Stomach (tissue), 8 donors: ENCODE measurements at regions not wholly inside any gene's neighbourhood (a gene's known extent, or its start where the extent isn't known, plus 50 kb on each side); places are given as distances from the start of the nearest gene placed in this dataset.

ENCODE experiments used
- DNase-seq, 2 donors: peaks; one replicate each; pipeline versions ENCODE4 v3.0.0 to v3.0.0-alpha.2; 2013 to 2019
- H3K27ac ChIP-seq, 5 donors: fragments of 200-600 bp in 4 of 5; sonication (generic) in 4 of 5; one replicate each; pipeline ENCODE4 v1.5.1; 2013 to 2019; ENCODE audit warnings: mild to moderate bottlenecking in 1 of 5, moderate library complexity in 1 of 5
- H3K27me3 ChIP-seq, 3 donors: fragments of 200-600 bp; sonication (generic); one replicate each; pipeline ENCODE4 v1.5.1; 2017 to 2019; ENCODE audit warnings: mixed run types in 1 of 3
- H3K36me3 ChIP-seq, 4 donors: fragments of 200-600 bp; sonication (generic); 1 replicate in 3 of 4; 2 replicates in 1 of 4; pipeline ENCODE4 v1.5.1; 2016 to 2019
- H3K4me1 ChIP-seq, 4 donors: fragments of 200-600 bp; sonication (generic); one replicate each; pipeline ENCODE4 v1.5.1; 2016 to 2019
- H3K4me3 ChIP-seq, 4 donors: fragments of 200-600 bp; sonication (generic) in 3 of 4; one replicate each; pipeline ENCODE4 v1.5.1; 2016 to 2019; ENCODE audit warnings: mild to moderate bottlenecking in 1 of 4
- H3K9me3 ChIP-seq, 4 donors: fragments of 200-600 bp; sonication (generic); one replicate each; pipeline ENCODE4 v1.5.1; 2016 to 2019
- EP300 ChIP-seq: sonication (generic); formaldehyde crosslinking; IDR thresholded peaks from one replicate; pipeline ENCODE4 v1.6.1; 2017; ENCODE audit warnings: antibody characterized with exemption
- POLR2A ChIP-seq, 4 donors: fragments of 450-650 bp; IDR thresholded peaks; one replicate each; pipeline ENCODE4 v1.6.1; 2016; ENCODE audit warnings: antibody characterized with exemption in 4 of 4, control low read depth in 2 of 4, mild to moderate bottlenecking in 1 of 4, moderate library complexity in 1 of 4
- POLR2AphosphoS5 ChIP-seq, 3 donors: sonication (generic); formaldehyde crosslinking; IDR thresholded peaks; one replicate each; pipeline ENCODE4 v1.6.1; 2016; ENCODE audit warnings: antibody characterized with exemption in 3 of 3
- WGBS, 5 donors: extraction: QIAGEN DNeasy Blood & Tissue Kit in 3 of 5; methylation state at CpG; one replicate each; pipeline versions ENCODE4 v1.1.5 to v1.1.7; 2013 to 2018; 5-methylcytosine and 5-hydroxymethylcytosine counted together
- intact Hi-C: fragments of 100-400 bp; cut with DNase I; formaldehyde crosslinking; loops from one replicate; pipeline ENCODE4 v1.15.1; 2023; ENCODE audit warnings: low total_unique reads
- TF ChIP-seq, protein P1 (sequence below), 7 experiments: fragments of 450-650 bp in 4 of 7; fragments of 200-600 bp in 3 of 7; sonication (generic) in 3 of 7; IDR thresholded peaks; one replicate each; pipeline ENCODE4 v1.5.1; 2016 to 2019; ENCODE audit warnings: antibody characterized with exemption in 7 of 7, control low read depth in 2 of 7, mild to moderate bottlenecking in 1 of 7
- donor health status: healthy with polysubstance abuse.
- donor health status: Bipolar disorder and iron deficiency.
- donor health status: healthy.

DNA sequence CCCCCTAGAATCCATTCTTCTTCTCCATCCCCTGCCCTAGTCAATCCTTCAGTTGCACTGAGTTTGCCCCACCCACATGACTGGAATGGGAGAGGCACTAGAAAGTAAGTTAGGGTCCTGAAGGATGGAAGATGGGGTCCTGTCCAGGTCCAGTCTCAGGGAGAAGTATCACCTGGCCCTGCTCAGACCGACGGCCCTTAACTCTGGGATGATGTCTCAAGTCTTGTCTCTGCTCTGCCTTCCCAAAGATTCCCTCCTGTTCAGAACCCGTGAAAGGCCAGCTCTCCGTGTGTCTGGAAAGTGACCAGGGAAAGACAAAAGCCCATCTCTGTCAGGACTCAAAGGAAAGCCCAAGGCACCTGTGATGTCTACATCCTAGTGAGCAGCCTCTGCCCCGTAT lies 88.8 kb downstream of the OAT start:
- no peak overlapping the region for H3K27ac ChIP-seq
- no peak overlapping the region for H3K4me3 ChIP-seq
- no peak for TF ChIP-seq POLR2AphosphoS5 (IDR thresholded peaks at IDR 0.05)
- no peak for TF ChIP-seq POLR2A (IDR thresholded peaks at IDR 0.05)
- no peak for TF ChIP-seq EP300
- TF ChIP-seq, protein P1, sequence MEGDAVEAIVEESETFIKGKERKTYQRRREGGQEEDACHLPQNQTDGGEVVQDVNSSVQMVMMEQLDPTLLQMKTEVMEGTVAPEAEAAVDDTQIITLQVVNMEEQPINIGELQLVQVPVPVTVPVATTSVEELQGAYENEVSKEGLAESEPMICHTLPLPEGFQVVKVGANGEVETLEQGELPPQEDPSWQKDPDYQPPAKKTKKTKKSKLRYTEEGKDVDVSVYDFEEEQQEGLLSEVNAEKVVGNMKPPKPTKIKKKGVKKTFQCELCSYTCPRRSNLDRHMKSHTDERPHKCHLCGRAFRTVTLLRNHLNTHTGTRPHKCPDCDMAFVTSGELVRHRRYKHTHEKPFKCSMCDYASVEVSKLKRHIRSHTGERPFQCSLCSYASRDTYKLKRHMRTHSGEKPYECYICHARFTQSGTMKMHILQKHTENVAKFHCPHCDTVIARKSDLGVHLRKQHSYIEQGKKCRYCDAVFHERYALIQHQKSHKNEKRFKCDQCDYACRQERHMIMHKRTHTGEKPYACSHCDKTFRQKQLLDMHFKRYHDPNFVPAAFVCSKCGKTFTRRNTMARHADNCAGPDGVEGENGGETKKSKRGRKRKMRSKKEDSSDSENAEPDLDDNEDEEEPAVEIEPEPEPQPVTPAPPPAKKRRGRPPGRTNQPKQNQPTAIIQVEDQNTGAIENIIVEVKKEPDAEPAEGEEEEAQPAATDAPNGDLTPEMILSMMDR (IDR thresholded peaks at IDR 0.05), result no peak
- no peaks in the 10 kb centered on the region for H3K4me1 ChIP-seq
- intact Hi-C loops, result no loop called here
- H3K9me3 ChIP-seq, result peaks cover 0 to 12% (median 0%) of the 10 kb centered on the region in 4 donors
- 76 to 81% (median 78%) methylated on average over 5 of the region's 5 CpGs for WGBS, 5 donors
- peak in 1 of 2 donors; percentile 13 for DNase-seq
- no peaks in the 10 kb centered on the region for H3K36me3 ChIP-seq
- H3K27me3 ChIP-seq, result no peaks in the 10 kb centered on the region

DNA sequence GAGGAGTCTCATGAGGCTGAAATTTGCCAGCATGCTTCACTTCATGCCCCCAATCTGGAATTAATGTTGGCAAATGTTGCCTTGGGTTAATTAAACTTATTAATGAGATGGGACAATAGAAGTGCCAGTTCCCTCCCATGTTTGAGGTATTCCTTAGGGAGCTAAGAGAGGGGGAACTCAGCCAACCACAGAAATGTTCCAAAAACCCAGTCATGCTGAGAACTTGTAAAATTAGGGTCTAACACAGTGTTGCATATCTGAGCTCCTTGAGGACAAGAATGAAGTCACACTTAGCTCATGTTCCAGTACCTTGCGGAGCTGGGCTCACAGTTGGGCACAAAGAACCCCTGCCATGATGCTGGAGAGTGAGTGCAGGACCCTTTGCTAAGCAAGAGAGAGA lies 89.4 kb downstream of the OAT start:
- Histone ChIP-seq H3K9me3 (peaks cover 0 to 12% (median 0%) of the 10 kb centered on the region in 4 donors), H3K4me1 (no peaks in the 10 kb centered on the region), H3K27ac (no peak overlapping the region), H3K4me3 (no peak overlapping the region), H3K27me3 (no peaks in the 10 kb centered on the region), H3K36me3 (no peaks in the 10 kb centered on the region)
- no peak for TF ChIP-seq POLR2A (IDR thresholded peaks at IDR 0.05)
- no peak for TF ChIP-seq EP300
- TF ChIP-seq, protein P1 (IDR thresholded peaks at IDR 0.05), result no peak
- no peak for TF ChIP-seq POLR2AphosphoS5 (IDR thresholded peaks at IDR 0.05)
- intact Hi-C loops, result no loop called here
- WGBS, 5 donors, result 81 to 100% (median 92%) methylated on average over 1 of the region's 1 CpG
- no peak for DNase-seq

DNA sequence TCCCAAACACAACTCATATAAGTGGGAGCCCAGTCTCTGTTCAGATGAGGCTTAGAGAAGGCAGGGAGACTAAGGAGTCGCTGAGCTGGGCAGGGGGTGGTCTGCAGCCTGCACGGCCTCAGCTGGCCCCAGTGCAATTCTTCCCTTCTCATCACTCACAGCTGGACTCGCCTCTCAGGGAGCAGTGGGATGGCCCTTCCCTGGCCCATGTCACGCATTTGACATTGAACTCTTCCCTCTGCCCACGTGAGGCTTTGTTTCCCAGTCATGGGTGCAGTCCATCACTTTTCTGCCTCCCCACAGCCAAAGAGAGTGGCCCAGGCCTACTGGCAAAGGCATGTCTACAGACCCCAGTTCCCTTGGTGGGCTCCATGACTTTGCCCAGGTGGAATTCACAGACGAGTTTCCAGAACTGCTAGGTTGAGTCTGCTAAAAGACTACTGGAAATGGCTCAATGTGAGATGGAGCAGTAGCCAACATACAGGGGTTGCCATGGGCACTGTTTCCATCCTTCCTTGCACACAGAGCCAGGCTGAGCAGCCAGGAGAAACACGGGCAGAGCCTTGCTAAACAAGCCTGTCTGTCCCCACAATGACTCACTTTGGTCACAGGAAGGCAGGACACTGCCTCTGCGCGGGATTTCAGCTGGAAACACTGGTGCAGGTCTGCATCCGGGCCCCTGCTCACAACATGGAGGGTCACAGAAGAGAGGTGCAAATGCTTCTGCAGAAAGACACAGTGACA lies 90.1 kb downstream of the OAT start:
- 65 to 81% (median 70%) methylated on average over 5 to 10 of the region's 10 CpGs for WGBS, 5 donors
- Histone ChIP-seq H3K4me3 (no peak overlapping the region), H3K27me3 (no peaks in the 10 kb centered on the region), H3K27ac (no peak overlapping the region), H3K4me1 (no peaks in the 10 kb centered on the region), H3K9me3 (peaks cover 0 to 12% (median 0%) of the 10 kb centered on the region in 4 donors), H3K36me3 (no peaks in the 10 kb centered on the region)
- intact Hi-C loops, result no loop called here
- no peak for DNase-seq
- TF ChIP-seq POLR2A (IDR thresholded peaks at IDR 0.05) (no peak), EP300 (no peak), POLR2AphosphoS5 (IDR thresholded peaks at IDR 0.05) (no peak)
- TF ChIP-seq, protein P1 (IDR thresholded peaks at IDR 0.05), result no peak

DNA sequence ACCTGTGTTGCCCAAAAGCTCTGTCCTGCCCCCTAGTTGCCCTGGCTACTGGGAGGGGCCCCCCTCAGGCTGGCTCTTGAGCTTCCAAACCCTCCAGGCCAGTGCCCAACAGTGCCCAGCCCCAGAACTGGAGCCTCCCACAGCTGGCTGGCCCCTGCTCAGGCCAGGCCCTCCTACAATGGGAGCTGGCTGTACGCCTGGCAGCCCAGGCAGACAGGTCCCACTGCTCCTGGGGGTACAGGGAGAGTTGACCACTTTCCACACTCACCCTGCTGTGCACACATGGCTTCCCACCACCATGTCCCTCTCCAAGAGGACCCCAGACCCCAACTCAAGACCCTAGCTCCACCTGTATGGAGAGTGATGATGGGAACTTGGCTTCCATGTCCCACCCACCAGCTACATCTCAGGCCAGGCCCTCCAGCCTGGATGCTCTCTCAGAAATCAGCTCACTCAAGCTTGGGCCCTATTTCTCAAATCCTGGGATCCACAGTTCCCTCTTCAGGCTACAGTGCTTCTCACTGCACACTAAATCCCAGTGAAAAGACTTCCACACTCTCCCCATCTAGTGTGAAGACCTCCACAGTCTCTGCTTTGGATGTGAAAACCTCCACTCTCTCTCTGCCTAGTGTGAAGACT lies 92.6 kb downstream of the OAT start:
- TF ChIP-seq, protein P1 (IDR thresholded peaks at IDR 0.05), result no peak
- TF ChIP-seq POLR2AphosphoS5 (IDR thresholded peaks at IDR 0.05) (no peak), POLR2A (IDR thresholded peaks at IDR 0.05) (no peak), EP300 (no peak)
- no peaks in the 10 kb centered on the region for H3K27me3 ChIP-seq
- H3K9me3 ChIP-seq, result no peaks in the 10 kb centered on the region
- 0 to 38% (median 0%) methylated on average over 1 of the region's 1 CpG for WGBS, 5 donors
- H3K4me3 ChIP-seq, result no peak overlapping the region
- H3K36me3 ChIP-seq, result no peaks in the 10 kb centered on the region
- H3K27ac ChIP-seq, result no peak overlapping the region
- intact Hi-C loops, result no loop called here
- peak in 1 of 2 donors; percentile 9 for DNase-seq
- H3K4me1 ChIP-seq, result no peaks in the 10 kb centered on the region
